ENCODE measurements at regions not wholly inside any gene's neighbourhood (a gene's known extent, or its start where the extent isn't known, plus 50 kb on each side); places are given as distances from the start of the nearest gene placed in this dataset.

DNA sequence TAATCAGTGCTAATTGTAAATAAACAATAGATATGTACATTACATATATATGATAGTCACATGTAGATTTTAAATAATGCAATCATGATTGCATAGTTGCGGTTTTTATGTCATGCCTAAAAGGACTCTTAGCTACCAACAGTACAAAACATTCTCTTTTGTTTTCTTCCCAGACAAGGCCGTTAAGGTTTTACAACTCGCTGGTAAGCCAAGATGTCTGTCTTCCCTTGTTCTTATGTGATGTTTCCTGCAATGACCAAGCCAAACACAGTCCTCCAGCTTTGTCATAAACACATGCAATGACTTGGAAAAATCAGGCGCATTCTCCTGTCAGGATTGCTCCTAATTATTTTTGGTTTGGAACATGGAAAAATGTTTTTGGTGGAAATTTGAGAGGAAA lies 192.3 kb upstream of the GLI3 start:
- FAIRE-seq = no peak

GRCh38 chr7:42426163-42426562 lies 189.2 kb upstream of the GLI3 start:
- H4K20me1 ChIP-seq (ENCODE audit: insufficient read depth, low read length) = no peaks in the 10 kb centered on the region
- no peak overlapping the region for H3K4me3 ChIP-seq (ENCODE audit: insufficient read depth, low read depth, low read length)
- H3K9me3 ChIP-seq (ENCODE audit: insufficient read depth, low read depth, low read length) = no peaks in the 10 kb centered on the region
- H3K27ac ChIP-seq (ENCODE audit: low read depth, low read length) = no peak overlapping the region
- no peaks in the 10 kb centered on the region for H3K4me1 ChIP-seq (ENCODE audit: insufficient read depth, low read length)
- no peak overlapping the region for H2AFZ ChIP-seq (ENCODE audit: low read depth, low read length)
- H3K4me2 ChIP-seq (ENCODE audit: low read length) = no peak overlapping the region
- H3K27me3 ChIP-seq (ENCODE audit: insufficient read depth, low read length) = peaks cover 2% of the 10 kb centered on the region
- TF ChIP-seq, protein P1, sequence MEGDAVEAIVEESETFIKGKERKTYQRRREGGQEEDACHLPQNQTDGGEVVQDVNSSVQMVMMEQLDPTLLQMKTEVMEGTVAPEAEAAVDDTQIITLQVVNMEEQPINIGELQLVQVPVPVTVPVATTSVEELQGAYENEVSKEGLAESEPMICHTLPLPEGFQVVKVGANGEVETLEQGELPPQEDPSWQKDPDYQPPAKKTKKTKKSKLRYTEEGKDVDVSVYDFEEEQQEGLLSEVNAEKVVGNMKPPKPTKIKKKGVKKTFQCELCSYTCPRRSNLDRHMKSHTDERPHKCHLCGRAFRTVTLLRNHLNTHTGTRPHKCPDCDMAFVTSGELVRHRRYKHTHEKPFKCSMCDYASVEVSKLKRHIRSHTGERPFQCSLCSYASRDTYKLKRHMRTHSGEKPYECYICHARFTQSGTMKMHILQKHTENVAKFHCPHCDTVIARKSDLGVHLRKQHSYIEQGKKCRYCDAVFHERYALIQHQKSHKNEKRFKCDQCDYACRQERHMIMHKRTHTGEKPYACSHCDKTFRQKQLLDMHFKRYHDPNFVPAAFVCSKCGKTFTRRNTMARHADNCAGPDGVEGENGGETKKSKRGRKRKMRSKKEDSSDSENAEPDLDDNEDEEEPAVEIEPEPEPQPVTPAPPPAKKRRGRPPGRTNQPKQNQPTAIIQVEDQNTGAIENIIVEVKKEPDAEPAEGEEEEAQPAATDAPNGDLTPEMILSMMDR (IDR thresholded peaks at IDR 0.05; ENCODE audit: insufficient read depth, low read depth, low read length) = no peak
- no peak for TF ChIP-seq EZH2 (IDR thresholded peaks at IDR 0.05; ENCODE audit: insufficient read depth, low read length)
- H3K27me3 Mint-ChIP-seq (ENCODE audit: low read depth, unreplicated experiment) = peaks cover 3% of the 10 kb centered on the region
- H3K36me3 ChIP-seq (ENCODE audit: insufficient read depth, low read length) = no peaks in the 10 kb centered on the region
- peak; percentile 26 for DNase-seq (ENCODE audit: low read depth)
- H3K79me2 ChIP-seq (ENCODE audit: insufficient read depth, low read length) = no peaks in the 10 kb centered on the region
- H3K4me1 Mint-ChIP-seq (ENCODE audit: low read depth, unreplicated experiment) = no peaks in the 10 kb centered on the region
- H3K9ac ChIP-seq (ENCODE audit: low read length) = no peak overlapping the region
- no peak for FAIRE-seq
- H3K36me3 Mint-ChIP-seq (ENCODE audit: low read depth, unreplicated experiment) = no peaks in the 10 kb centered on the region
- no peak overlapping the region for H3K27ac Mint-ChIP-seq (ENCODE audit: unreplicated experiment)
- H3K9me3 Mint-ChIP-seq (ENCODE audit: unreplicated experiment) = peaks cover 2% of the 10 kb centered on the region
- H3K4me3 Mint-ChIP-seq (ENCODE audit: unreplicated experiment) = no peak overlapping the region

More for the DNA sequence above, 192.3 kb upstream of the GLI3 start:
- Mint-ChIP-seq H3K27me3 (ENCODE audit: low read depth, unreplicated experiment) (no peaks in the 10 kb centered on the region), H3K4me3 (ENCODE audit: unreplicated experiment) (no peak overlapping the region), H3K9me3 (ENCODE audit: unreplicated experiment) (no peaks in the 10 kb centered on the region), H3K4me1 (ENCODE audit: low read depth, unreplicated experiment) (no peaks in the 10 kb centered on the region), H3K36me3 (ENCODE audit: low read depth, unreplicated experiment) (no peaks in the 10 kb centered on the region), H3K27ac (ENCODE audit: unreplicated experiment) (no peak overlapping the region)
- Histone ChIP-seq H3K9ac (ENCODE audit: low read length) (no peak overlapping the region), H3K4me1 (ENCODE audit: insufficient read depth, low read length) (no peaks in the 10 kb centered on the region), H3K9me3 (ENCODE audit: insufficient read depth, low read depth, low read length) (no peaks in the 10 kb centered on the region), H2AFZ (ENCODE audit: low read depth, low read length) (no peak overlapping the region), H4K20me1 (ENCODE audit: insufficient read depth, low read length) (no peaks in the 10 kb centered on the region), H3K4me3 (ENCODE audit: insufficient read depth, low read depth, low read length) (no peak overlapping the region), H3K27ac (ENCODE audit: low read depth, low read length) (no peak overlapping the region), H3K4me2 (ENCODE audit: low read length) (no peak overlapping the region), H3K27me3 (ENCODE audit: insufficient read depth, low read length) (no peaks in the 10 kb centered on the region), H3K79me2 (ENCODE audit: insufficient read depth, low read length) (no peaks in the 10 kb centered on the region), H3K36me3 (ENCODE audit: insufficient read depth, low read length) (no peaks in the 10 kb centered on the region)
- TF ChIP-seq EZH2 (IDR thresholded peaks at IDR 0.05; ENCODE audit: insufficient read depth, low read length) = no peak
- TF ChIP-seq, protein P1 (IDR thresholded peaks at IDR 0.05; ENCODE audit: insufficient read depth, low read depth, low read length) = no peak
- DNase-seq (ENCODE audit: low read depth) = no peak

DNA sequence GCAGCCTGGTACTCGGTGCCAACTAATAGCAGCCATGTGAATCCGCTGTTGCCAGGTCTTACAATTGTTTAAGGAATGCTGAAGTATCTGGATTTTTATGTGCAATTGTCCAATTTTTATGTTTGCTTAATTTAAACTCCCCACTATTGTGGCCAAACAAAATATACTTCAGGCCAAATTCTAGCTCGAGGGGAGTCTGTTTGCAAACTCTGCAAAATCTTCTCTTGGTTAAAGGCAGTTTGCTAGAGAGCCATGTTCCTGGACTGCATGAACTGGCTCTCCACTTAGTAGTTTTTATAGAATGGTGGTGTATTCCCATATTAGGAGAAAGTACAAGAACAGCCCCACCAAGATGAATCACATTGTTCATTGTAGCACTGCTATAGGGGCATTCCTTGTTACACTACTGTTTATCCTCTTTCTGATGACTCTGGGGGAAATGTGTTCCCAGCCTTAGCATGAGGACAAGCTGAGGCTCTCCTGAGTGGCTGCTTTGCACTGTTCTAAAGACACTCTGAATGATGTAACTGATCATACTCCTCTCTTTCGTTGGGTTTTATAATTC lies 178.0 kb upstream of the GLI3 start:
- no peaks in the 10 kb centered on the region for H3K36me3 ChIP-seq (ENCODE audit: insufficient read depth, low read length)
- no peaks in the 10 kb centered on the region for H3K36me3 Mint-ChIP-seq (ENCODE audit: low read depth, unreplicated experiment)
- no peaks in the 10 kb centered on the region for H3K9me3 ChIP-seq (ENCODE audit: insufficient read depth, low read depth, low read length)
- no peaks in the 10 kb centered on the region for H4K20me1 ChIP-seq (ENCODE audit: insufficient read depth, low read length)
- peaks cover 3% of the 10 kb centered on the region for H3K9me3 Mint-ChIP-seq (ENCODE audit: unreplicated experiment)
- no peaks in the 10 kb centered on the region for H3K4me1 ChIP-seq (ENCODE audit: insufficient read depth, low read length)
- H3K4me3 ChIP-seq (ENCODE audit: insufficient read depth, low read depth, low read length) = no peak overlapping the region
- no peaks in the 10 kb centered on the region for H3K27me3 ChIP-seq (ENCODE audit: insufficient read depth, low read length)
- no peak overlapping the region for H2AFZ ChIP-seq (ENCODE audit: low read depth, low read length)
- H3K9ac ChIP-seq (ENCODE audit: low read length) = no peak overlapping the region
- no peak overlapping the region for H3K4me3 Mint-ChIP-seq (ENCODE audit: unreplicated experiment)
- no peak for DNase-seq (ENCODE audit: low read depth)
- H3K4me2 ChIP-seq (ENCODE audit: low read length) = no peak overlapping the region
- no peak for FAIRE-seq
- no peak overlapping the region for H3K27ac ChIP-seq (ENCODE audit: low read depth, low read length)
- peaks cover 5% of the 10 kb centered on the region for H3K4me1 Mint-ChIP-seq (ENCODE audit: low read depth, unreplicated experiment)
- H3K27me3 Mint-ChIP-seq (ENCODE audit: low read depth, unreplicated experiment) = no peaks in the 10 kb centered on the region
- no peaks in the 10 kb centered on the region for H3K79me2 ChIP-seq (ENCODE audit: insufficient read depth, low read length)
- H3K27ac Mint-ChIP-seq (ENCODE audit: unreplicated experiment) = peak overlapping the region; percentile 53
- TF ChIP-seq EZH2 (IDR thresholded peaks at IDR 0.05; ENCODE audit: insufficient read depth, low read length) = no peak
- TF ChIP-seq, protein P1 (IDR thresholded peaks at IDR 0.05; ENCODE audit: insufficient read depth, low read depth, low read length) = no peak

Measured in astrocyte (in vitro differentiated cells and primary cell).